A673 (cell line): ENCODE measurements at regions not wholly inside any gene's neighbourhood (a gene's known extent, or its start where the extent isn't known, plus 50 kb on each side); places are given as distances from the start of the nearest gene placed in this dataset.

Experiments
- BruUV-seq: library from RNA; stranded (reverse); fragments of 400-500 nt; replicated peaks from 2 replicates; lab custom pipeline; 2021; lab: Mats Ljungman, UMichigan
- CTCF ChIA-PET: fragments of 300-600 bp; sonication (Branson Sonifier 250); formaldehyde crosslinking; loops from one replicate; lab custom pipeline; 2022; ENCODE audit warnings: antibody characterized with exemption; lab: Charles Lee
- POLR2A ChIA-PET: fragments of 300-600 bp; sonication (Branson Sonifier 250); formaldehyde crosslinking; loops from one replicate; lab custom pipeline; 2022; ENCODE audit warnings: antibody characterized with exemption; ENCODE audit not compliant: low non-redundant PET; lab: Charles Lee
- DNase-seq: peaks from one replicate; pipeline ENCODE4 v3.0.0-alpha.2; 2015; ENCODE audit warnings: low spot score
- H3K27ac ChIP-seq: fragments of 200-600 bp; sonication (generic); 2 replicates; pipeline ENCODE4 v1.5.1; 2016; ENCODE audit warnings: mixed run types, low read depth, mild to moderate bottlenecking, mixed read lengths, antibody characterized with exemption, low read length; ENCODE audit not compliant: poor library complexity, severe bottlenecking
- H3K27me3 ChIP-seq: fragments of 200-600 bp; sonication (generic); replicated peaks from 2 replicates; pipeline ENCODE4 v1.6.1; 2017; ENCODE audit warnings: mixed run types, low read depth, mild to moderate bottlenecking, mixed read lengths, antibody characterized with exemption, low read length; ENCODE audit not compliant: insufficient read depth, poor library complexity
- H3K36me3 ChIP-seq: fragments of 200-600 bp; sonication (generic); 2 replicates; pipeline ENCODE4 v1.6.1; 2016; ENCODE audit warnings: mixed run types, mild to moderate bottlenecking, mixed read lengths, antibody characterized with exemption, low read length; ENCODE audit not compliant: insufficient read depth, poor library complexity, severe bottlenecking
- H3K4me1 ChIP-seq: fragments of 200-600 bp; sonication (generic); 2 replicates; pipeline ENCODE4 v1.6.1; 2017; ENCODE audit warnings: mixed run types, mild to moderate bottlenecking, mixed read lengths, antibody characterized with exemption, low read length; ENCODE audit not compliant: insufficient read depth, poor library complexity, severe bottlenecking
- H3K4me3 ChIP-seq: fragments of 200-600 bp; sonication (generic); 2 replicates; pipeline ENCODE4 v1.5.1; 2016; ENCODE audit warnings: low read depth, mixed run types, mild to moderate bottlenecking, mixed read lengths, low read length; ENCODE audit not compliant: poor library complexity, severe bottlenecking
- H3K9me3 ChIP-seq: fragments of 200-600 bp; sonication (generic); 2 replicates; pipeline ENCODE4 v1.6.1; 2016; ENCODE audit warnings: mixed run types, low read depth, mild to moderate bottlenecking, mixed read lengths, antibody characterized with exemption, low read length; ENCODE audit not compliant: poor library complexity, severe bottlenecking
- EZH2 ChIP-seq: fragments of 200-600 bp; sonication (generic); IDR thresholded peaks from 2 replicates; pipeline ENCODE4 v1.6.1; 2017; ENCODE audit warnings: borderline replicate concordance, low read depth, mild to moderate bottlenecking, mixed read lengths, antibody characterized with exemption, low read length; ENCODE audit not compliant: poor library complexity, severe bottlenecking
- intact Hi-C: fragments of 100-400 bp; cut with micrococcal nuclease; formaldehyde crosslinking; loops from one replicate; pipeline ENCODE4 v1.10.0; 2022; ENCODE audit not compliant: unreplicated experiment
- TF ChIP-seq, protein P1 (sequence below): fragments of 300-800, 200-600 bp; sonication (generic); conservative IDR thresholded peaks from 2 replicates; pipeline ENCODE4 v1.5.1; 2017; ENCODE audit warnings: low read depth, mild to moderate bottlenecking, antibody characterized with exemption, low read length, moderate library complexity, mixed read lengths

DNA sequence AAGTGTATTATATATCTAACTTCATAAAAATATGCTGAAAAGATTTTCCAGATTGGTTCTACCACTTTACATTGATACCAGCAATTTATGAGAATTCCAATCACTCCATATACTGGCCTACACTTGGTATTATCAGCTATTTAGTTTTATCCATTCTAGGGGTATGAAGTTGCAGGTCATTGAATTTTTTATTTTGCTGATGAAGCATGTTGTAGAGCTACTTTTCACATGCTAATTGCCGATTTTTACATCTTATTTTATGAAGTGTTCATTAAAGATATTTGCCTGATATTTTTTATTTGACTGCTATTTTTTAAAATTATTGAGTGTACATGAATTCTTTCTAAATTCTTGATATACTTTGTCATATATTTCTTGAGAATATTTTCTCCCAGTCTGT is 542.1 kb downstream of the ADCYAP1 start:
- BruUV-seq, result no TSS peak
- Histone ChIP-seq H3K9me3 (no peaks in the 10 kb centered on the region), H3K27ac (no peak overlapping the region), H3K36me3 (no peaks in the 10 kb centered on the region), H3K27me3 (no peaks in the 10 kb centered on the region), H3K4me3 (no peak overlapping the region), H3K4me1 (no peaks in the 10 kb centered on the region)
- intact Hi-C loops, result no loop called here
- DNase-seq, result no peak
- ChIA-PET POLR2A (no interaction called here), CTCF (no interaction called here)
- no peak for TF ChIP-seq EZH2
- TF ChIP-seq, protein P1, sequence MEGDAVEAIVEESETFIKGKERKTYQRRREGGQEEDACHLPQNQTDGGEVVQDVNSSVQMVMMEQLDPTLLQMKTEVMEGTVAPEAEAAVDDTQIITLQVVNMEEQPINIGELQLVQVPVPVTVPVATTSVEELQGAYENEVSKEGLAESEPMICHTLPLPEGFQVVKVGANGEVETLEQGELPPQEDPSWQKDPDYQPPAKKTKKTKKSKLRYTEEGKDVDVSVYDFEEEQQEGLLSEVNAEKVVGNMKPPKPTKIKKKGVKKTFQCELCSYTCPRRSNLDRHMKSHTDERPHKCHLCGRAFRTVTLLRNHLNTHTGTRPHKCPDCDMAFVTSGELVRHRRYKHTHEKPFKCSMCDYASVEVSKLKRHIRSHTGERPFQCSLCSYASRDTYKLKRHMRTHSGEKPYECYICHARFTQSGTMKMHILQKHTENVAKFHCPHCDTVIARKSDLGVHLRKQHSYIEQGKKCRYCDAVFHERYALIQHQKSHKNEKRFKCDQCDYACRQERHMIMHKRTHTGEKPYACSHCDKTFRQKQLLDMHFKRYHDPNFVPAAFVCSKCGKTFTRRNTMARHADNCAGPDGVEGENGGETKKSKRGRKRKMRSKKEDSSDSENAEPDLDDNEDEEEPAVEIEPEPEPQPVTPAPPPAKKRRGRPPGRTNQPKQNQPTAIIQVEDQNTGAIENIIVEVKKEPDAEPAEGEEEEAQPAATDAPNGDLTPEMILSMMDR, result no peak

DNA sequence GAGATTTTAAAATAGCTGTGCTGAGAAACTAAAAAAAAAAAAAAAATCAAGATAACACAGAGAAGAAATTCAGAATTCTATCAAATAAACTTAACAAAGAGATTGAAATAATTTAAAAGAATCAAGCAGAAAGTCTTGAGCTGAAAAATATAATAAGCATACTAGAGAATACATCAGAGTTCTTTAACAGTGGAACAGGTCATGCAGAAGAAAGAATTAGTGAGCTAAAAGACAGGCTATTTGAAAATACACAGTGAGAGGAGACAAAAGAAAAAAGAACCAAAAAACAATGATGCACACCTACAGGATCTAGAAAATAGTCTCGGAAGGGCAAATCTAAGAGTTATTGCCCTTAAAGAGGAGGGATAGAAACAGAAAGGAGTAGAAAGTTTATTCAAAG is 548.1 kb downstream of the ADCYAP1 start:
- Histone ChIP-seq H3K4me3 (no peak overlapping the region), H3K36me3 (no peaks in the 10 kb centered on the region), H3K27me3 (no peaks in the 10 kb centered on the region), H3K4me1 (no peaks in the 10 kb centered on the region), H3K27ac (no peak overlapping the region), H3K9me3 (no peaks in the 10 kb centered on the region)
- no peak for TF ChIP-seq EZH2
- TF ChIP-seq, protein P1, result no peak
- POLR2A ChIA-PET, result no interaction called here
- BruUV-seq, result no TSS peak
- intact Hi-C loops, result no loop called here
- no peak for DNase-seq
- CTCF ChIA-PET, result no interaction called here

DNA sequence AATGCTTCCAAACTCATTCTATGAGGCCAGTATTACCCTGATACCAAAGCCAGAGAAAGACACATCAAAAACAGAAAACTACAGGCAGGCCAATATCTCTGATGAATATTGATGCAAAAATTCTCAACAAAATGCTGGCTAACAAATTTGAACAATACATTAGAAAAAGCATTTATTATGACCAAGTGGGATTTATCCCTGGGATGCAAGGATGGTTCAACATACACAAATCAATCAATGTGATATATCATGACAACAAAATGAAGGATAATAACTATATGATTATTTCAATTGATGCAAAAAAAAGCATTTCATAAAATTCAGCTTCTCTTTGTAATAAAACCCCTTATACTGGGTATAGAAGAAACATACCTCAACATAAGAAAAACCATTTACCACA is 550.9 kb downstream of the ADCYAP1 start:
- DNase-seq, result no peak
- POLR2A ChIA-PET, result no interaction called here
- no peaks in the 10 kb centered on the region for H3K4me1 ChIP-seq
- H3K27ac ChIP-seq, result no peak overlapping the region
- CTCF ChIA-PET, result no interaction called here
- intact Hi-C loops, result no loop called here
- H3K27me3 ChIP-seq, result no peaks in the 10 kb centered on the region
- no peak overlapping the region for H3K4me3 ChIP-seq
- H3K9me3 ChIP-seq, result no peaks in the 10 kb centered on the region
- TF ChIP-seq, protein P1, result no peak
- no peak for TF ChIP-seq EZH2
- no TSS peak for BruUV-seq
- H3K36me3 ChIP-seq, result no peaks in the 10 kb centered on the region
